ENCODE measurements at regions not wholly inside any gene's neighbourhood (a gene's known extent, or its start where the extent isn't known, plus 50 kb on each side); places are given as distances from the start of the nearest gene placed in this dataset. TPM values are rescaled to one million over a fixed set of nuclear protein-coding genes. Genes with fewer than 3 reads are reported as not detected.

DNA sequence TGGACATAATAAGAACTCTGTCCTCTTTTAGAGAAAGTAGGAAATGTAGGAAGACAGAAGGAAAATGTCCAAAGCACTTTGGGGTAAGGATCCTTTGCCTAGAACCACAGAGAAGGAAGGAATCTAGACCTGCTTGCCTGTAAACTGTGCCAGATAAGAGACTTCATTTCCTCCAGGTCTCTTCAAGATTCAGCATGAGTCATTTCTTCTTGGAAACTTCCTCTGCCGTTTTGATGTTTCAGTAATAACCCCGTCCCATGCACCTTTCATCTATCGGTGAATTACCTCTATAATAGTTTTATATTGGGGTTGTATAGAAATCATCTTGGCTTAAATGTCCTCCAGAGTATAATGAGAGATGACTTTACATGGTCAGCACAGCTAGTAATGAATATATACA is 63.2 kb upstream of the LRATD1 start:
- Histone ChIP-seq H3K4me1 (no peaks in the 10 kb centered on the region), H3K4me3 (no peak overlapping the region), H3K79me2 (ENCODE audit: low read depth) (no peaks in the 10 kb centered on the region), H3K27me3 (no peaks in the 10 kb centered on the region), H3K27ac (no peak overlapping the region), H3F3A (ENCODE audit: low read depth) (no peaks in the 10 kb centered on the region), H3K36me3 (no peaks in the 10 kb centered on the region), H2AFZ (replicated peaks) (no peak overlapping the region), H3K9me3 (ENCODE audit: low read depth) (no peaks in the 10 kb centered on the region), H3K4me2 (no peak overlapping the region), H3K9ac (no peak overlapping the region), H4K20me1 (ENCODE audit: low read depth) (no peaks in the 10 kb centered on the region)
- H3K27ac Mint-ChIP-seq, result no peak overlapping the region
- no peaks in the 10 kb centered on the region for H3K9me3 Mint-ChIP-seq
- no peak for DNase-seq (ENCODE audit: low spot score)
- no peak overlapping the region for H3K4me3 Mint-ChIP-seq
- no peaks in the 10 kb centered on the region for H3K27me3 Mint-ChIP-seq (ENCODE audit: insufficient read depth, low read depth)
- H3K36me3 Mint-ChIP-seq, result no peaks in the 10 kb centered on the region
- TF ChIP-seq, protein P1, sequence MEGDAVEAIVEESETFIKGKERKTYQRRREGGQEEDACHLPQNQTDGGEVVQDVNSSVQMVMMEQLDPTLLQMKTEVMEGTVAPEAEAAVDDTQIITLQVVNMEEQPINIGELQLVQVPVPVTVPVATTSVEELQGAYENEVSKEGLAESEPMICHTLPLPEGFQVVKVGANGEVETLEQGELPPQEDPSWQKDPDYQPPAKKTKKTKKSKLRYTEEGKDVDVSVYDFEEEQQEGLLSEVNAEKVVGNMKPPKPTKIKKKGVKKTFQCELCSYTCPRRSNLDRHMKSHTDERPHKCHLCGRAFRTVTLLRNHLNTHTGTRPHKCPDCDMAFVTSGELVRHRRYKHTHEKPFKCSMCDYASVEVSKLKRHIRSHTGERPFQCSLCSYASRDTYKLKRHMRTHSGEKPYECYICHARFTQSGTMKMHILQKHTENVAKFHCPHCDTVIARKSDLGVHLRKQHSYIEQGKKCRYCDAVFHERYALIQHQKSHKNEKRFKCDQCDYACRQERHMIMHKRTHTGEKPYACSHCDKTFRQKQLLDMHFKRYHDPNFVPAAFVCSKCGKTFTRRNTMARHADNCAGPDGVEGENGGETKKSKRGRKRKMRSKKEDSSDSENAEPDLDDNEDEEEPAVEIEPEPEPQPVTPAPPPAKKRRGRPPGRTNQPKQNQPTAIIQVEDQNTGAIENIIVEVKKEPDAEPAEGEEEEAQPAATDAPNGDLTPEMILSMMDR (IDR thresholded peaks at IDR 0.05), result no peak
- TF ChIP-seq EZH2phosphoT487 (IDR thresholded peaks at IDR 0.05) (no peak), EZH2 (IDR thresholded peaks at IDR 0.05) (no peak)
- peaks cover 3% of the 10 kb centered on the region for H3K4me1 Mint-ChIP-seq

DNA sequence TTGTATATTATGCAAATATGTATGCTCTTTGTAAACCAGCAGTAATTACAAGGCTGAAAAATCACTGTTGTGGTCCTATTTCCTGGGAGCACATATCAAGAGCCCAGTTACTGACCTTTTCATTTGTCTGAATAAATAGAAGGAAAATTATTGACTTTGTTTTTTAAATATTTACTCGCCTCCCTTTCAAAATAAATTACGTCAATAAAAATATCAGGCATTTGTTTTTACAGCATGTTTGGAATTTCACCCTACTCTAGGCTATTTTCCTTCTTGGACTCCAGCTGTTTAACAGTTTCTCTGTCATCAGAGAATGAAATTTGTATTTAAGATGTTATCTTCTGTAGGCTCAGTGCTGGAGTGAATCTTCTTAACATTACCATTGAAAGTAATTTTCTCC is 59.9 kb upstream of the LRATD1 start:
- Histone ChIP-seq H3K9me3 (ENCODE audit: low read depth) (no peaks in the 10 kb centered on the region), H3K36me3 (no peaks in the 10 kb centered on the region), H3K79me2 (ENCODE audit: low read depth) (no peaks in the 10 kb centered on the region), H4K20me1 (ENCODE audit: low read depth) (no peaks in the 10 kb centered on the region), H2AFZ (replicated peaks) (no peak overlapping the region), H3F3A (ENCODE audit: low read depth) (no peaks in the 10 kb centered on the region), H3K27ac (no peak overlapping the region), H3K4me1 (no peaks in the 10 kb centered on the region), H3K9ac (no peak overlapping the region), H3K27me3 (no peaks in the 10 kb centered on the region), H3K4me2 (no peak overlapping the region), H3K4me3 (no peak overlapping the region)
- Mint-ChIP-seq H3K4me3 (no peak overlapping the region), H3K4me1 (no peaks in the 10 kb centered on the region), H3K36me3 (no peaks in the 10 kb centered on the region), H3K27me3 (ENCODE audit: insufficient read depth, low read depth) (no peaks in the 10 kb centered on the region), H3K27ac (no peak overlapping the region), H3K9me3 (no peaks in the 10 kb centered on the region)
- no peak for DNase-seq (ENCODE audit: low spot score)
- no peak for TF ChIP-seq EZH2 (IDR thresholded peaks at IDR 0.05)
- TF ChIP-seq, protein P1 (IDR thresholded peaks at IDR 0.05), result no peak
- TF ChIP-seq EZH2phosphoT487 (IDR thresholded peaks at IDR 0.05), result no peak

DNA sequence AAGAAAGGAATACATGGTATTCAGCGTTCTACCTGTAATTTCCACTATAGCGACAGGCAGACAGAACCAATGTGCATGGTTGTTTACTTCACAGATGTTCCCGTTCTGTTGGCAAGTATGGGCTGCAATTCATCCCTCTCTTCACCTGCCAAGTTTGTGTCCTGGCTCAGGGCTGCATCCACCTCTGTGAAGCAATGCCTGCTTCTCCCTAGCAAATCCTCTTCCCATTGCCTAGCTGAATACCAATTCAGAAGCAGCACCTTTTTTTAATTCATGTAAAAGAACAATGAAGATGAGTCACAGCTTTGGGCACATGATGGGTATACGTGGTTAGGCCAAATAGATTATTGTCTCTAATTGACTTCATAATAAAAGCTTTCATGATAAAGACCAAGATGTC is 54.7 kb upstream of the LRATD1 start:
- no peaks in the 10 kb centered on the region for H3K36me3 Mint-ChIP-seq
- Histone ChIP-seq H3K4me1 (no peaks in the 10 kb centered on the region), H3K9me3 (ENCODE audit: low read depth) (no peaks in the 10 kb centered on the region), H3K36me3 (no peaks in the 10 kb centered on the region), H3K4me3 (no peak overlapping the region), H4K20me1 (ENCODE audit: low read depth) (no peaks in the 10 kb centered on the region), H3F3A (ENCODE audit: low read depth) (no peaks in the 10 kb centered on the region), H3K27me3 (no peaks in the 10 kb centered on the region), H3K4me2 (no peak overlapping the region), H3K79me2 (ENCODE audit: low read depth) (no peaks in the 10 kb centered on the region), H3K9ac (no peak overlapping the region), H3K27ac (no peak overlapping the region), H2AFZ (replicated peaks) (no peak overlapping the region)
- TF ChIP-seq EZH2 (IDR thresholded peaks at IDR 0.05) (no peak), EZH2phosphoT487 (IDR thresholded peaks at IDR 0.05) (no peak)
- TF ChIP-seq, protein P1 (IDR thresholded peaks at IDR 0.05), result no peak
- no peak overlapping the region for H3K4me3 Mint-ChIP-seq
- no peak overlapping the region for H3K27ac Mint-ChIP-seq
- no peaks in the 10 kb centered on the region for H3K9me3 Mint-ChIP-seq
- H3K27me3 Mint-ChIP-seq (ENCODE audit: insufficient read depth, low read depth), result no peaks in the 10 kb centered on the region
- H3K4me1 Mint-ChIP-seq, result peaks cover 2% of the 10 kb centered on the region
- no peak for DNase-seq (ENCODE audit: low spot score)

Small RNAs in the stretch of these regions (small RNA-seq; reads per million reads assigned to genes)
- gene RF00017 (not detected), gene RNU6-1288P (not detected)
